Esophagus muscularis mucosa (tissue), 3 donors: ENCODE measurements at regions not wholly inside any gene's neighbourhood (a gene's known extent, or its start where the extent isn't known, plus 50 kb on each side); places are given as distances from the start of the nearest gene placed in this dataset.

Experiments
- CTCF ChIP-seq, 3 experiments: fragments of 200-600 bp in 2 of 3; fragments of 450-650 bp in 1 of 3; sonication (generic) in 2 of 3; IDR thresholded peaks; one replicate each; pipeline ENCODE4 v1.5.1; 2017 to 2019; ENCODE audit warnings: antibody characterized with exemption in 3 of 3, mild to moderate bottlenecking in 2 of 3, moderate library complexity in 1 of 3
- POLR2A ChIP-seq: fragments of 450-650 bp; IDR thresholded peaks from one replicate; pipeline ENCODE4 v1.6.1; 2017; ENCODE audit warnings: antibody characterized with exemption, moderate library complexity, mild to moderate bottlenecking, low read depth
- POLR2AphosphoS5 ChIP-seq, 2 donors: sonication (generic); formaldehyde crosslinking; IDR thresholded peaks; one replicate each; pipeline ENCODE4 v1.6.1; 2017; ENCODE audit warnings: antibody characterized with exemption in 2 of 2

GRCh38 chr7:118129041-118129795 is 54.7 kb upstream of the LSM8 start:
- TF ChIP-seq POLR2A (no peak), CTCF (IDR thresholded peaks at IDR 0.05) (no peak), POLR2AphosphoS5 (IDR thresholded peaks at IDR 0.05) (no peak)
